Stimulated activated CD8-positive, alpha-beta memory T cell treated with anti-CD3 and anti-CD28 coated beads, Interleukin-15, amount 100 ng/mL, for 48 hours (primary cell): ENCODE measurements at regions not wholly inside any gene's neighbourhood (a gene's known extent, or its start where the extent isn't known, plus 50 kb on each side); places are given as distances from the start of the nearest gene placed in this dataset.
"Not testable (repeated sequence)": the region's sequence is repeated elsewhere in the genome, so short reads cannot be mapped to it uniquely, and the experiment has no call there.

Source experiments
- DNase-seq, 2 donors: peaks; one replicate each; pipeline ENCODE4 v3.0.0-alpha.2; 2020; ENCODE audit warnings: low read depth in 2 of 2

DNA sequence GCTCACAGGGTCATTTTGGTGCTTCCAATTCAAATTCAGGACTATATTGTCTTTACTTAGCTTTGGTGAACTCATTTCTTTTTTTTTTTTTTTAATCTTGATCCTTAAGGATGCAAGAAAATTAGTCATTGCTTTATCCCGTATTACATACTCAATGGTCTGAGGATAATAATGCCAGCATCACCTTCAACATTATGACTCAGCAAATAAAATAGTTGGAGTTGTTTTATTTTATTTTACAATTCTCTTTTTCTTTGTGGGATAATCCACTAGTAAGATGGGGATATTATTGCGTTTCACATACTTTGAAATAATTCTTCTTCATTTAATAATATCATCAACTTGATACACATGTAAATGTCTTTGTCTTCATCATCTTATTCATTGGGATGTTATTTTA is 954.9 kb upstream of the GYPC start:
- DNase-seq = no peak

GRCh38 chr2:125707611-125708010 is 948.3 kb upstream of the GYPC start:
- DNase-seq = no peak

DNA sequence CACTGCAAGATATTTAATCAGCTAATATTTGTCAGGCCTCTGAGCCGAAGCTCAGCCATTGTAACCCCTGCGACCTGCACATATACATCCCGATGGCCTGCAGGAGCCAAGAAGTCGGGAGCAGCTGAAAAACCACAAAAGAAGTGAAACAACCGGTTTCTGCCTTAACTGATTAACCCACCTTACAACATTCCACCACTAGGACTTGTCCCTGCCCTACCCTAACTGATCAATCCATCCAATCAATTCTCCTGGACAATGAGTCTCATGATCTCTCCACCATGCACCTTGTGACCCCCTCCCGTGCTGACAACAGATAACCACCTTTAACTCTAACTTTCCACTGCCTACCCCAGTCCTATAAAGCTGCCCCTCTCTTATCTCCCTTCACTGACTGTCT is 945.4 kb upstream of the GYPC start:
- no peak for DNase-seq

GRCh38 chr2:125711075-125711474 is 944.9 kb upstream of the GYPC start:
- no peak for DNase-seq

DNA sequence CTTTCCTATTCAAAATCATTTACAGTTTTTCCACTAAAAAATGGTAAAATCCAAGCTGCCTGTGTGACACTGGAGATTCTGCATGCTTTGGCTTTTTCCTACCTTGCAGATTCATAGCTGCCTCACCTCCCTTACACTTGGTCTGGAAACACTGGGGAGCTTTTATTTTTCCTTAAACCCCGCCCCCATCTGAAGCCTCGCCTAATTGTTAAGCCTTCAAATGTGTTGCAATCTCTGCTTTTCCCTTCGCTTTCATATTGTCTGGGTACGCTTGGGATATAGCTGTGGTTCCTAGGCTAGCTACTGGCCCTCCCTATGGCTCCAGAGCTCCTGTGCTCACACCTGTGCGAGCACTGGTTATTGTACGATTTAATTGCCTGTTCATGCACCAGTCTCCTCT is 942.4 kb upstream of the GYPC start:
- no peak for DNase-seq

GRCh38 chr2:125721072-125721721 is 934.8 kb upstream of the GYPC start:
- no peak for DNase-seq

DNA sequence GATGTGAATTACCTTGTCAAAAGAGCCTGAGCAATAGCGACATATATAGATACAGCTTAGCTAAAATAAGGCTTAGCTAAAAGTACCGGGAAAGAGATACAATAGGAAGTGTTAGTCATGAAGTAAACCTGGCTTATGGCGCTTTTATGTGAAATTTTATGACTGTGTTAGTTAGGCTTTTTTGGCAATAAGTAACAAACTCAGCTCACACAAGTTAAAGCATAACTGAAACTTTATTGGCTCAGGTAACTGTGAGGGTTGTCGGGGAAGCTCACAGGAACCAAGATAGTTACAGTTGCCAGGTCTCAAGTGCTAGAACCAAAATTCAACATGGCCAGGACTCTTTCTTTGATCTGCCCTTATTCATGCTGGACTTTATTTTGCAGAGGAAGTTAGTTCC is 925.0 kb upstream of the GYPC start:
- no peak for DNase-seq

GRCh38 chr2:125736306-125736705 is 919.7 kb upstream of the GYPC start:
- no peak for DNase-seq

GRCh38 chr2:125745514-125745913 is 910.4 kb upstream of the GYPC start:
- DNase-seq = no peak

- DNase-seq = no peak
These were observed 909.4 kb upstream of the GYPC start for GRCh38 chr2:125746321-125747164.

- DNase-seq = no peak
These were observed 908.9 kb upstream of the GYPC start for GRCh38 chr2:125747165-125747425.

DNA sequence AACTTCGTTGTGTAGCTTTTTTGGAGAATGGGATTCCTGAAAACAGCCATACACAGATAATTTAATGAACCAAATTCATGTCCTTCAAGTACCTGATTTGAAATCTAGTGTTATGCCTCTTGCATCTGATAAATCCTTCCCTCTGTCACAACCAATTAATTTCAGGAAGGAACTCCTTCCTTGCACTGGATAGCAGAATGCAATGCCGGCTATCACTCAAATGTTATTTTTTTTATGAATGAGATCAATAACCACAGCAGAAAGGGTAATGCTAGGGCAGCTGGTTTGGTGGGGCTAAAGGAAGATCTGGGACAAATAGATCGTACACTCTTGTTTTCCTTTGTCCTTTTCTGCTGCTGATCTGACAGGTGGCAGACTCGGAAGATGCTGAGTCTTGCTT is 899.5 kb upstream of the GYPC start:
- no peak for DNase-seq

- no peak for DNase-seq
These were observed 859.2 kb upstream of the GYPC start for GRCh38 chr2:125796784-125797183.

DNA sequence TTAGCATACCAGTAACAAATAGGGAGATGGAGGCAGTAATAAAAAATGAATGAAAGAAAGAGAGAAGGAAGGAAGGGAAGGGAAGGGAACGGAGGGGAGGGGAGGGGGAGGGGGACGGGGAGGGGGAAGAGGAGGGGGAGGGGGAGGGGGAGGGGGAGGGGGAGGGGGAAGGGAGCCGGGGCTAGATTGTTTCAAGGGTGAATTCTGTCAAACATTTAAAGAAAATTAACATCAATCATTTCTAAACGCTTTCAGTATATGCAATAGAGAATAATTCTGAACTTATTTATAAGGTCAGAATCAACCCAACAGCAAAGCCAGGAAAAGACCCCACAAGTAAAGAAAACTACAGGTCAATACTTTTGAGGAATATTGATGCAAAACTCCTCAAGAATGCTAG is 858.8 kb upstream of the GYPC start:
- no peak for DNase-seq

DNA sequence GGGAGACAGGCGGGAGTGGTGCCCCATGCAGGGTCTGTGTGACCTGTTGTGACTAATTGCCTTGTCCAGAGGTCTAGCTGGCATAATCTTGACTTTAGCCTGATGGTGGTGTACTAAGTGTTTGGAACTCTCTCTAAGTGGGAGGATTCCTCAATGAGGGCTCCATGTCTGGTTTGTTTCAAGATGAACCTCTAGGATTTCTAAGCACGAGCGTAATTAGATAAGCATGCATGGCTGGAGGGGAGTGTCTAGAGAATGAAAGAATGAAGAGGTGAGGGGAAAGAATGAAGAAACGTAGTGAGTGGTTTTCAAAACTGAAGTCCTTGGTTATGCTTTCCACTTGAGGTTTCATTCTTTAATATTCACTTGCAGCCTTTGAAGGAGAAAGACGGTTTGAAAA is 833.2 kb upstream of the GYPC start:
- no peak for DNase-seq

DNA sequence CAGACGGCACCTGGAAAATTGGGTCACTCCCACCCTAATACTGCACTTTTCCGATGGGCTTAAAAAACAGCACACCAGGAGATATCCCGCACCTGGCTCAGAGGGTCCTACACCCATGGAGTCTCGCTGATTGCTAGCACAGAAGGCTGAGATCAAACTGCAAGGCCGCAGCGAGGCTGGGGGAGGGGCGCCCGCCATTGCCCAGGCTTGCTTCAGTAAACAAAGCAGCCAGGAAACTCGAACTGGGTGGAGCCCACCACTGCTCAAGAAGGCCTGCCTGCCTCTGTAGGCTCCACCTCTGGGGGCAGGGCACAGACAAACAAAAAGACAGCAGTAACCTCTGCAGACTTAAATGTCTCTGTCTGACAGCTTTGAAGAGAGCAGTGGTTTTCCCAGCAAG is 830.2 kb upstream of the GYPC start:
- DNase-seq = not testable (repeated sequence)

GRCh38 chr2:125837128-125837527 is 818.8 kb upstream of the GYPC start:
- DNase-seq = no peak

- no peak for DNase-seq
These were observed 818.3 kb upstream of the GYPC start for GRCh38 chr2:125837611-125838010.

- no peak for DNase-seq
These were observed 816.0 kb upstream of the GYPC start for GRCh38 chr2:125839945-125840344.

- DNase-seq = no peak
These were observed 813.9 kb upstream of the GYPC start for GRCh38 chr2:125842041-125842440.

GRCh38 chr2:125850541-125850940 is 805.4 kb upstream of the GYPC start:
- DNase-seq = no peak

GRCh38 chr2:125852364-125852763 is 803.6 kb upstream of the GYPC start:
- DNase-seq = no peak

DNA sequence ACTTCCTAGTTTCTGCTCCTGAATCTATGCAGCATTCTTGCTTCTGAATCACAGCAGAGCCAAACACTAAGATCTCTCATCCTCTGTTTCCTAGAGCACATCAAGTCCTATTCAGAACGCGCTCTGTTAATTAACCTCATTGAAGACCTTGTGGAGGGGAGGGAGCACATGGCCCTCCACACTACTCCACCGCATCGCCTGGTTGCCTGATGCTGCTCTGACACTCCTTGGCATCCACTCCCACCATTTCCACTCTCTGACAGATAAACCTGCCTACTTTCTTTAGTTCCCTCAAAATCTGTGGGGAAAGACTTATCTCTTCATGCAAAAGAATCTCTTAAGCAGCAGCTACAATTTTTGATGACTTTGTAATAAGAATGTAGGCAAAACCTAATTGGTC is 802.3 kb upstream of the GYPC start:
- no peak for DNase-seq

- DNase-seq = no peak
These were observed 800.8 kb upstream of the GYPC start for GRCh38 chr2:125855204-125855603.
